Limb (tissue), 2 donors: ENCODE measurements at regions not wholly inside any gene's neighbourhood (a gene's known extent, or its start where the extent isn't known, plus 50 kb on each side); places are given as distances from the start of the nearest gene placed in this dataset.

Source experiments
- DNase-seq, 2 donors: peaks; one replicate each; pipeline ENCODE4 v3.0.0-alpha.2; 2016; ENCODE audit errors: extremely low spot score in 2 of 2

GRCh38 chr10:44064317-44064716, 320.6 kb downstream of the CXCL12 start:
- DNase-seq: peak in 1 of 2 donors; percentile 12

- peak in 1 of 2 donors; percentile 12 for DNase-seq
Observed at GRCh38 chr10:44063686-44064085, 321.2 kb downstream of the CXCL12 start.

DNA sequence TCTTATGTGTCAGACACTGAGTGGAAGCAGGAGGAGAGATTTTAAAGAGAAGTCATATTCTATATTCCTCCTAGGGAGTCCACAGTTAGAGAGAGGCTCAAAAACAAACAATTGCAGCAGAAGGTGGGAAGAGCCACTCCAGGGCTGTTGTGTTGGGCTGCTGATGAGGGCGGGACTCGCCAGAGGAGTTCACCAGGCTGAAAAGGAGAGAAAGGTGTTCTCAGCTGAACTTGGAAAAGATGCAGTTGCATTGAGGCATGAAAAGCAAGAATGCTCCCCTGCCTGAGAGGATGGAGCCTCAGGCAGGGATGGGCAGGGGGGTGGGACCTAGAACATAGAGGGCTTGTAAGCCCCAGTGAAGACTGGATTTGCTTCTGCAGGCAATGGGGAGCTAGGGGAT, 324.2 kb downstream of the CXCL12 start:
- peak in 1 of 2 donors; percentile 18 for DNase-seq

- DNase-seq: peak in 1 of 2 donors; percentile 12
Observed at GRCh38 chr10:44060221-44060620, 324.7 kb downstream of the CXCL12 start.

- peak in 1 of 2 donors; percentile 11 for DNase-seq
Observed at GRCh38 chr10:44058259-44058658, 326.6 kb downstream of the CXCL12 start.

GRCh38 chr10:44056967-44057805, 327.7 kb downstream of the CXCL12 start:
- peak in 1 of 2 donors; percentile 27 for DNase-seq

DNA sequence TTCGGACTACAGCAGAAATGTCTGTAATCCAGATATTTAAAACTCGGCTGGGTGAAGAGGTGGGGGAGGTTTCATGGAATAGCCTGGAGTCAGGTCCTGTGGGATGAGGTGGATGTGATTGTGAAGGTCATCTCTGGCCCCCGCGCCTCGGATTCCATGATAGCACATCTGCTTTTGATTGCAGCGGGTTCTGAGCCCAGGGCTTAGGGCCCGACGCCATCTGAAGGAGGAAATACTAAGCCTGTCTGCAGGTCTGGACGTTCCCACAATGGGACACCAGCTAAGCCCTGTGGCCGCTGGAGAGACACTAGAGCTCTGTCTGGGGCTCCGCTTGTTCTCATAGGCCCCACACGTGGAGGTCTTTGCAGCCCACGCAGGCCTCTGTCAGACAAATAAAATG, 328.7 kb downstream of the CXCL12 start:
- DNase-seq: no peak

DNA sequence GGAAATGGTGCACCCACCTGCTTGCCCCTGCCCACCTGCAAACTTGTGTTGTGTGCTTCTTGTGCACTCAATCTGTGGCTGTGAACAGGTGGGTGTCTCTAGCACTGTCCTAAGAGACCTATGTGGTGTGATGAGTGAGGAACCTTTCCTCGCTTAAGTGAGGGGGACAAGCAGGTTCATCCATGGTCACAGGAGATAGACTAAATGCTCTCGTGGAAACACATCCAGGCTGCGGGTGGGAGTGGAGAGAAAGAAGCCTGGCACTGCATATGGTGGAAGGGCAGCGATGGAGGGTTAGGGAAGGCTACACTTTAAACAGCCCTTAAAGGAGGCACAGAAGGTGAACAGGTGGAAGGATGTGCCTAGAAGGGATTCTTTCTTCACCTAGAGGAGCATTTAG, 330.9 kb downstream of the CXCL12 start:
- peak in 1 of 2 donors; percentile 9 for DNase-seq

GRCh38 chr10:44053391-44053790, 331.5 kb downstream of the CXCL12 start:
- DNase-seq: peak in 1 of 2 donors; percentile 11

- DNase-seq: no peak
Observed at GRCh38 chr10:44051584-44052385, 333.1 kb downstream of the CXCL12 start.

DNA sequence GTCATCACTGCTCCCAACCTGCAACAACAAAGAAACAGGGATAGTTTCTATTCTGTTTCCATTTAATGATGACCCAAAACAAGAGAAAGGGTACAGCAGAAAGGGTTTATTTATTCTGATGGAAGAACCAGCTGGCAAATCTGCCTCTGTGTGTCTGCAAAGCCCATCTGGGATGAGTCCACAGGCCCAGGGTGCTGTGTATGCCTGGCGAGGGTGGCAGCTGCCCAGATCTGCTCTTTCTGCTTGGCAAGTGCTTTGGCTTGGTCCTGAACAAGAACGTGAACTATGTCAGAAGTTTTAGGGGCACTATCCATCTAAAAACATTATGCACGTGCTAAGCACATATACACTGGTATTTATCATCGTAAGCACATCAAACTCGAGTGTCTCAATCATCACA, 333.8 kb downstream of the CXCL12 start:
- peak in 1 of 2 donors; percentile 19 for DNase-seq

- peak in 1 of 2 donors; percentile 15 for DNase-seq
Observed at GRCh38 chr10:44049301-44050015, 335.4 kb downstream of the CXCL12 start.

DNA sequence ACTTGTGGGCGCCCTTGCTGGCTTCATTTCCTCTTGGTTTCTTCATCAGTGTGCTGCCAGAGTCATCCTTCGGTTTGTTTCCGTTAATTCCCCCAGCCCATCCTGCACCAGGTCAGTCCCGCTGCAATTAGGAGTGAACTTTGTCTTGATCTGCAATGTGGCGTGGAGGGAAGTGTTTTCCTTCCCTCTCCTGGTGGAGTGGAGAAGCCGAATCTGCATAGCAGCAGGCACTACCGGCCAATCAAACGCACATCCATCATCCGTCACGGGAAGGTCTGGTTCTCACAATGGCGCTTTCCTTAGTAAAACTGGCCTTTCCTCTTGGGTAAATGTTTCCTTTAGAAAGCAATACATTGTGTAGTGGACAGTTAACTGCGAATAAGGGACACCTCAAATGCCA, 337.5 kb downstream of the CXCL12 start:
- no peak for DNase-seq

DNA sequence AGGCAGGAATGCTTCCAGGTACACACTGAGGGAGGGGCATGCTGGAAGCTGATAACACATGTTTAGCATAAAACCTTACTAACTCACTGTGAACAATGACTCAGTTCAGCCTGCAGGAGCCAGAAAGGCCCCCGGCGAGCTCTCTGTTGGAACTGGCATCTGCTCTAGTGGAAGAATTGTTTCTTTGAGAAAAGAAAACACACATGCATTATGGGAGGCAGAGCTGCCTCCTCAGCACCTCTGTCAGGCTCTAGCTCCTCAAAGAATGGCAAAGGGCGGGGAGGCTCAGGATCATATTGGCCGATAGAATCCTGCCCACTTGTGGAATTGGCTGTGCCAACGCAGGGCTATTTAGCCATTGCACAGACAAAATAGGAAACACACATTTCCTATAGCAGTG, 338.3 kb downstream of the CXCL12 start:
- DNase-seq: no peak

DNA sequence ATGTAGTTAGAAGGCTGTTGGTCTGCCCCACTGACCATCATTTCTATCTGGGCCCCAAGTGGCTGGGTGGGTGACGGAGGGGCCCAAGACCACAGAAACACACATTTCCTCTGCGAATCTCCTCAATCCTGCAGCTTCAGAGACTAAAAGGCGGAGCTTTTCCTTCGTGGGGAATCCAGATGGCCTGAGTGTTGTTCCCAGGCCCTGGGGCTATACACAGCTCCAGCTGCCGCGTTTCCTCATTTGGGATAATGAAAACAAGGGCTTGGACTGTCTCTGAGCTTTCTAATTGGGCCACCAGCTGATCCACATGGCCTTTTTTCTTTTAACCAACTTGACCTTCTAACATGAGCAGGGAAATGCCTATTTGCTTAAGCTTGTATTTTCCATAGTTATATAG, 339.9 kb downstream of the CXCL12 start:
- DNase-seq: peak in 1 of 2 donors; percentile 44

DNA sequence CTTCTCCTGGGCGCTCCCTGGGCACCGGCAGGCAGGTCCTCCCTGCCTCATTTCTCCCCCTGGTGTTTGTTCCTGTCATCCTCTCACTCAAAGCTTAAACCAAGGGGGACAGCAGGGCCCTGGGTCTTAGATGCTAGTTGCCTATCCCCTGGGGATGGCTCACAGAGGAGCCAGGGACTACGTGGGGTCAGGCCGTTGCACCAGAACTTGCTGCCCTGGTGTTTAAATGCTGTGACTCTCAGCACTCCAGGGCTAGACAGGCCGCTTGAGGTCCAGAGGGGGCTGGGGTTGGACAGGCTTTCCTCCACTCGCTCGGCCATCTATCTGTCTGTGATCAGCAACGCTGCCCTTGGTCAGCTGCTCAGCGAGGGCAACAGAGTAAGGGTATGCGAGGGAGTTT, 340.3 kb downstream of the CXCL12 start:
- DNase-seq: peak in 1 of 2 donors; percentile 18

GRCh38 chr10:44043646-44044375, 341.1 kb downstream of the CXCL12 start:
- peak in 1 of 2 donors; percentile 35 for DNase-seq

DNA sequence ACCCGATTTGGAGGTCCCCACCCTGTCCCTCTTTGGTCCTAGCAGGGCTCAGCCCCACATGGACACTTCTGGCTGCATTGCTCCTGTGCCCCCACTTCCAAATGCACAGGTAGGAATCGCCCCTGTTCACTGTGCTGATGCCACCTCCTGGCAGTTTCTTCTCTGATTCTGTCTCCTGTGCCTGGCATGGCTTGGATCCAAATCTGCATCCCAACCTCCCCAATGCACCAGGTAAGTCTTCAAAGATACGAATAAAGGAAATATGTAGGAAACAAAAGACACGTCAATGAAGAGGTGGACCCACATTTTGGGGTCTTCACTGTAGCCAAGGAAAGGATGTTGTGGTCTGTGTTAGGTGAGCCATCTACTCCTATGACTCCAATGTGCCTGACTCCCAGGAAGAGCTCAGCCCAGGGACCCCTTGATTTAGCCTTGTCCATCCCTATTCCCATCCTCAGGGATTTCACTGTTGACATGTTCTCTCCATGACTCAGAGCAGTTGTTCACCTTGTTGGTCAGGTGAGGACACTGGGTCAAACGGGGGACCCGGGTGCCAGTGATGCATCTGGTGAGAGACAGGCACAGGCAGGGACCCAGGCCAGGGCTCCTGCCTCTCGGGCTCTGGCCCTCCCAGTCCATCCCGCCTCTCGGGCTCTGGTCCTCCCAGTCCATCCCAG, 341.8 kb downstream of the CXCL12 start:
- peak in 1 of 2 donors; percentile 11 for DNase-seq

DNA sequence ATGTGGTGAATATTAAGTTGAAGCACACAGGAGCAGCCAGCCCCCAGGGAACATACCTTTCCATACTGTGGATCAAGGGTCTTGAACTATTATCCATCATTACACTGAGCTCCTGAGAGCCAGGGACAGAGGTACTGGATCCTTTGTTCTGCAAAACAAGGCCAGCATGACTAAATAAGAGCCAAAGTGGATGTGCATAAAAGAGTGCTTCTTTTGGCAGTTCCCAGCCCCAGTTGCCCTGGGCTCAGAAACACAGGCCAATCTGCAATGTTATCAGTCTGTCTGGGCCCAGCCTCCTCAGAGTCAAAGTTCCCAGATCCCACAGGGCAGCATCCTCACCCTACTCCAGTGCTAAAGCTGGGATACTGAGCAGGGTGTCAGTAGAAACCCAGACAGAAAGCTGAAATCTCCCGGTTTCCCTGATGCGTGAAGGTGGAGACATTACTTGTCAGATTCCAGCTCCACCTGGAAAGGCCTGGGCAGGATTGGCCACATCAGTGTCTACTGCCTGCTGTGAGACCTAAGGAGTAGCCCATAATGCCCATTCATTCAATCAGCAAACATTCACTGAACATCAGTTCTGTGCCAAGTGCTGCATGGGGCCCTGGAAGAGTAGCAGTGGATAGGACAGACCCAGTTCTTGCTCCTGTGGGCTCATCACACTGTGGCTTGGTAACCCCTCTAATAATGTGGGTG, 342.7 kb downstream of the CXCL12 start:
- DNase-seq: peak in 1 of 2 donors; percentile 12

GRCh38 chr10:44039599-44039998, 345.3 kb downstream of the CXCL12 start:
- DNase-seq: no peak
